ENCODE measurements at regions not wholly inside any gene's neighbourhood (a gene's known extent, or its start where the extent isn't known, plus 50 kb on each side); places are given as distances from the start of the nearest gene placed in this dataset.

DNA sequence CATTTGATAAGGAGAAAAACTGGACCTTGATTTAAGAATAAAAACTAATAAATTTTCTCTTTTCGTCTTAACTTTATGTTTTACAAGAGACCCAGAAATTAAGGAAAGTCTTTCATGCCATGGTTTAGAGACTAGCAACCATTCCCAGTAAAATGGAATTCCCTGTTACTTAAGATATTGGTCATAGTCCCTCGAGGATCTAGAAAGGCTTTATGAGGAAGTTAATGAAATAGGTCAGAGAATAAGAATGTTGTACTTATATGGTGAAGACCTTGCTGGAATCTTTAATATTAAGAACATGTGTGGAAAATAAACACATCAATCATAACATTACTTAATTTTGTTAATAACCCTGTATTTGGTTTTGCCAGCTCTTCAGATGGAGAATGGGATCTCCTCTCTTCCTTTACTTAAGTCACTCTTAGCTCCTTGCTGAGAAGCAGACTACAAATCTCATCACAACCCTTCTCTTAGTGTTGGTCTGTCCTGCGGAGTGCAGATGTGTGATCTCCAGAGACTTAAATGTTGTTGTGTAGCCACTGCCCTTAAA lies 382.9 kb downstream of the QKI start:
- TF ChIP-seq, protein P1, sequence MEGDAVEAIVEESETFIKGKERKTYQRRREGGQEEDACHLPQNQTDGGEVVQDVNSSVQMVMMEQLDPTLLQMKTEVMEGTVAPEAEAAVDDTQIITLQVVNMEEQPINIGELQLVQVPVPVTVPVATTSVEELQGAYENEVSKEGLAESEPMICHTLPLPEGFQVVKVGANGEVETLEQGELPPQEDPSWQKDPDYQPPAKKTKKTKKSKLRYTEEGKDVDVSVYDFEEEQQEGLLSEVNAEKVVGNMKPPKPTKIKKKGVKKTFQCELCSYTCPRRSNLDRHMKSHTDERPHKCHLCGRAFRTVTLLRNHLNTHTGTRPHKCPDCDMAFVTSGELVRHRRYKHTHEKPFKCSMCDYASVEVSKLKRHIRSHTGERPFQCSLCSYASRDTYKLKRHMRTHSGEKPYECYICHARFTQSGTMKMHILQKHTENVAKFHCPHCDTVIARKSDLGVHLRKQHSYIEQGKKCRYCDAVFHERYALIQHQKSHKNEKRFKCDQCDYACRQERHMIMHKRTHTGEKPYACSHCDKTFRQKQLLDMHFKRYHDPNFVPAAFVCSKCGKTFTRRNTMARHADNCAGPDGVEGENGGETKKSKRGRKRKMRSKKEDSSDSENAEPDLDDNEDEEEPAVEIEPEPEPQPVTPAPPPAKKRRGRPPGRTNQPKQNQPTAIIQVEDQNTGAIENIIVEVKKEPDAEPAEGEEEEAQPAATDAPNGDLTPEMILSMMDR (IDR thresholded peaks at IDR 0.05 in 2 of 3, conservative IDR thresholded peaks at IDR 0.05 in 1 of 3; ENCODE audit: borderline replicate concordance in 1 of 3, insufficient read depth in 1 of 3, low read depth in 2 of 3, low read length in 2 of 3) = no peak
- TF ChIP-seq POLR2A (IDR thresholded peaks at IDR 0.05; ENCODE audit: borderline replicate concordance, extremely low read depth, insufficient read depth, insufficient read length) = no peak
- no peak for TF ChIP-seq SRF (IDR thresholded peaks at IDR 0.05; ENCODE audit: low read depth)
- TF ChIP-seq, protein P2, sequence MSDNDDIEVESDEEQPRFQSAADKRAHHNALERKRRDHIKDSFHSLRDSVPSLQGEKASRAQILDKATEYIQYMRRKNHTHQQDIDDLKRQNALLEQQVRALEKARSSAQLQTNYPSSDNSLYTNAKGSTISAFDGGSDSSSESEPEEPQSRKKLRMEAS (IDR thresholded peaks at IDR 0.05) = no peak
